HG03045 (cell line): ENCODE measurements at regions not wholly inside any gene's neighbourhood (a gene's known extent, or its start where the extent isn't known, plus 50 kb on each side); places are given as distances from the start of the nearest gene placed in this dataset.
A peak's percentile ranks its signal among the peaks of the same experiment; 100 is the strongest.

Experiments
- ATAC-seq: cut with Tn5 transposase; IDR thresholded peaks from one replicate; pipeline ENCODE4 v1.9.1; 2021; ENCODE audit warnings: mild to moderate bottlenecking, moderate library complexity; ENCODE audit not compliant: unreplicated experiment

DNA sequence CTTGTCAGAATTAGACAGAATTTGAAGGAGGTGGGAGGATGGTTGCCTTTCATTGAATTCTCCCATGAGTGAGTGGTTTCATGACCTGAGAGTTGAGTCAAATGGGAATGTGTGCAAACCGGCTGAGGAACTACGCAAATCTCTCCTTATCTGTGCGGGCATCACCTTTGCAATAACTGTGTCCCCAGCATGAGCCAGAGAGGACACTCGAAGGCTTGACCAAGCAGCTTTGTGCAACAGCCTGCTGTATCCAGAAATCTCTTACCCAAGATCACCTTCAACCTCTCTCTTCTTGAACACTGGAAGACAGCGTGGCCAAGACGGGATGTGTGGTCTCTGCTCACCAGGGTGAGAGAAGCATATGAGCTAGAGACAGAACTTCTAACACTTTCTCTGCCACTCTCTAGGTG, 93.8 kb upstream of the IKZF1 start:
- ATAC-seq = no peak

DNA sequence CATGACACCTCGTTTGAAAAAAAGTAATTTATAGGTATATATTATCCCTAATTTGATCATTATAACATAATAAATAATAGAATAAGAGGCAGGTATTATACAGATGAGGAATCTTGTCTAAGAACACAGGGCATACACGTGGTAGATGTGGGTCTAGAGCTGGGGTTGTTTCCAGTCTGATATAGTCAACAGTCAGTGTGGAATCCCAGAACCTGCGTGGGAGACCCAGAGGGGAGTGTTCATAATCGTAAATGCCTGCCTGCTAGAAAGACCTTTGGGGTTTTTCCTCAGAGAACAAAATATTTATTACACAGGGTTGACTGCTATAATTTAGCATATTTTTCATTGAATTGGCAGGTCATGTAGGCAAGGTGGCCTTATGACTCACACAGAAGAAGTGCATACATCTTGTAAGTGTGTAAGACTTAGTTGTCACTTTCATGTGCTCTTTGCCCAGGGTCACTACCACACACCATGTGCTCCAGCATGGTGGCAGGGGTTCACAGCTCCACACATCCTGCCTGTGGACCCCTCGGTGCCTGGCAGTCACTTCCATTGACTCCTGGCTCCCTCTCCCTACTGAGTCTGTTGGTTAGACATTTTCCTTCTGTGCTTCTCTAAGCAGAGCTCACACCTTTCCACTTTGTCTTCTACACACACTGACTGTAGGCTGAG, 94.9 kb upstream of the IKZF1 start:
- no peak for ATAC-seq

GRCh38 chr7:50208378-50208982, 96.0 kb upstream of the IKZF1 start:
- ATAC-seq = no peak

DNA sequence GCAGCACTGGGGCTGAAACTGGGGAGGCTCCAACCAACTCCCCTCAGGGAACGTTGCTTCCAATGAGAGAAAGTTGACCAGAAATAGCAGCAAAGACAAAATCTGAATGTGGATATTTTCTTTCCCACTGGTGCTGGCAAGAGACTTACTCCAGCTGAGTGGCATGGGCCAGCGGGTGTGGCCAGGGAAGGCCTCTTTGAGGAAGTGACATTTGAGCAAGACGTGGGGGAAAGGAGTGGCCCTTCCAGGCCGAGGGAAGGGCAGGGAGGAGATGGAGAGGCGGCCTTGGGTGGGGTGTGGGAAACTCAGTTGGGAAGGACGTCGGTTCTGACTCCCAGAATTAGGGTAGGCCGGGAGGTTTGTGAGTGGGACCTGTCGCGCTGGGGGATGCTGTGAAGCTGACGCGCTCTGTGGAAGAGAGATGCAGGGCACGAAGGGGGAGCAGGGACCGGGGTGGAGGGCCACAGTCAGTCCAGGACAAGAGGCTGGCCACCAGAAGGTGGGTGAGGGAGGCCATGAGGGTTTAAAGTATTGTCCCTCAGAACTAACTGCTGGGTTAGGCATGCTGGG, 96.7 kb upstream of the IKZF1 start:
- ATAC-seq = no peak

DNA sequence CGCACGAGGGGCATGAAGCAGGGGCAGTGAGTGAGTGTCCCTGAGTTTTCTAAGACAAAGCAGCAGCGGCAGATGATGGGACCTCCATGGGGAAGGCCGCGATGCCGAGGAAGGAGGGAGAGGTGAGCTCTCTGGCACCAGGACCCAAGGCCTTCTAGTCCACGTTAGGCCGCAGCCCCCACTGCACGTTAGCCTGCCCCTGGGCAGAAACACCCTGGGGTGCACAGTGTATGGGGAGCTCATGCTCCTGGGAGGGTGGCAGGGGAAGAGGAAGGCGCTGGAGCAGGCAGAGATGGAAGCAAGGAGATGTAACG, 97.3 kb upstream of the IKZF1 start:
- ATAC-seq = no peak

GRCh38 chr7:50206453-50207250, 97.9 kb upstream of the IKZF1 start:
- ATAC-seq = no peak

GRCh38 chr7:50205011-50205410, 99.5 kb upstream of the IKZF1 start:
- ATAC-seq = no peak

- ATAC-seq = no peak
Observed at GRCh38 chr7:50204581-50204980, 99.9 kb upstream of the IKZF1 start.

DNA sequence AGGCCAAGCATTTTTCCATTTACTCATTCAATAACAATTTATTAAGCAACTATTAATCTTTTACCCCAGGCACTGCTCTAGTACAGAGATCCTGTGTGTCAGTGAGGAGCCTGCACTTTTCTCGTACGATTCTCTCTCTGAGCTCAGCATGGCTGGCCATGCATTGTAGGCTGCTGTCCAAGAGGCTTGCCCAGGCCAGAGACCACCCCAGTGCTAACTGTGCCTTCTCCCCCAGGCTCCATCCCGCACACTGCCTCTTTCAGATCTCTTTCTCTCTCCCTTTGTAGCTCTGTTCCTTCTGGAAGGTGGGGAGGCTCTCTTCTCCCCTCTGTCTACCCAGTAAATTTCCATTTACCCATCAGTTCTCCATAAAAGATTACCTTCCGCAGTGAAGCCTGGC, 101.0 kb upstream of the IKZF1 start:
- ATAC-seq = no peak

GRCh38 chr7:50202052-50202555, 102.4 kb upstream of the IKZF1 start:
- ATAC-seq = no peak

- no peak for ATAC-seq
Observed at GRCh38 chr7:50199824-50200223, 104.7 kb upstream of the IKZF1 start.

GRCh38 chr7:50197549-50197948, 104.5 kb upstream of the ZPBP start:
- ATAC-seq = peak; percentile 92

DNA sequence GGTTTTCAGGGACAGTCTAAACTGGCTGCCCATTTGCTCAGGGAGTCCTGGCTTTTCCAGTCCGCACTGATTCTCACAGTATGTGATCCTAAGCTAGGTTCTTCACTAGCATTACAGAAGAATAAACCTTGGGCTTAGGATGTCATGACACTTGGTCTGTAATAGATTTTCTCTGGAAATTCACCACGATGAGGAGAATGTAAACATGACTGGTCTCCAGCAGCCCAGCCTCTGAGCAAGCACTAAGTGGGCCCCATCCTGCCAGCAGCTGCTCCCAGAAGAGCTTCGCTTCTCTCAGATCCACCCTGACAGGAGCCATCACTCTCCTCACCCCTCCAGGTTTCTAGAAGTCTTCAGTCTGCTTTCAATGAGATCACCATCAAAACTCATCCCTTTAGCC, 103.7 kb upstream of the ZPBP start:
- ATAC-seq = no peak

GRCh38 chr7:50190776-50191175, 97.7 kb upstream of the ZPBP start:
- ATAC-seq = no peak

- no peak for ATAC-seq
Observed at GRCh38 chr7:50189371-50189770, 96.3 kb upstream of the ZPBP start.

DNA sequence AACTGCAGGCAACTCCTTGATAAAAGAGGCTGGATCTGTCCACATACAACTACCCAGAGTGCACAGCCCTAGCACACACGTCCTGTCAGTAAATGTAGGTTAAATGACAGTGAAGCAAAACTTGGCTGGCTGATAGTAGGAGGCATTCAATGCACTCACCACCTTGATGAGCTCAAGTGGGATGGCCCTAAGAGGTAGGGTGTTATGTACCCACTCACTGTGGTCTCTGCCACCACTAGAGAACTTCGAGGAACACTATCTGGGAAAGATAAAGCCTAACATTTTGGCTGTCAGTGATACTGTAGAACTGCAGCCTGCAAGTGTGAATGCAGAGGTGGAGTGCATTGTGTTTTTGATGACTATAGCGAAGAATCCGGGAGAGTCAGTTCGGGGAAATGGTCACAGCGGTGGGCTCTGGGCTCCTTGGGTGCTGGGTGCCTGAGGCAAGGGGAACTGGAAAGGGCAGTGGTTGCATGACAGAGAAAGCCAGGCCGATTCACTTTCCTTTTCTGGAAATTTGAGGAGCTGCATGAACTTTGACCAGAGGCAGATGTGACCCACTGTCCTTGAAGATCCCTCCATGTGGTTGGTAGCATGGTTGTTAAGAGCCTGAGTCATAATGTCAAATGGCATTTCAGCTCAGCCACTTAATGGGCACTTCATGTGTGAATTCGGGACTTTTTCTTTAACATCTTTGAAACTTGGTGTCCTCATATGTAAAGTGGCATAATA, 93.1 kb upstream of the ZPBP start:
- no peak for ATAC-seq

GRCh38 chr7:50185208-50185607, 92.2 kb upstream of the ZPBP start:
- ATAC-seq = no peak

DNA sequence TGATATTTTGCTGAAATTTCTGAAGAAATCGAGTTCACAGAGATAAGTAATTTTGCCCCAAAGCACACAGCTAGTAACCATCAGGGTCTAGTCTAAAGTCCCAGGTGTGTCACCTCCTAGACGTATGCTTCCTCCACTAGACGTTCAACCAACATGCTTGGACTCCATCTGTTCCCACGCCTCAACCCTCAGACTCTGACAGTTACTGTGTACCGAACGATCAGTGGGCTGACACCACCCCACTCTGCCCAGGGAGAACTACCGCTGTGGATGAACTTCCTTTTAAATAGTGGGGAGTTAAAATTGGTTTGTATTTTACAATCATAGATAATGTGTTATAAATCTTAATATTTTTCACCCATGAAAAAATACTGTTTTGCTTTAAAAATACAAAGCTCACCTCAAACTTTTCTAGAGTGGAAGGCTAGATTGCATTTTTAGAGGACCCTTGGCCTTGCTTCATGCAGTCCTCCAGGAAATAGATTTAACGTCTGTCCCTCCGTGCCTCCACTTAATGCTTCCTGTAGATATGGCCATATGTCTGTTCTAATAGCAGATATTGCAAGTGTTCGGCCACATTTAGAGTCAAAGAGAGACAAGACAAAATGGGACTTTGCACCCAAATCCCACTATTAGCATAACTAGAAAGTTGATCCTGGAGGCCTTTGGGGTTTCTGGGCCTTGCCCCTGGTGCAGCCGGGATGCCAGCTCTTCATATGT, 91.4 kb upstream of the ZPBP start:
- ATAC-seq = no peak

DNA sequence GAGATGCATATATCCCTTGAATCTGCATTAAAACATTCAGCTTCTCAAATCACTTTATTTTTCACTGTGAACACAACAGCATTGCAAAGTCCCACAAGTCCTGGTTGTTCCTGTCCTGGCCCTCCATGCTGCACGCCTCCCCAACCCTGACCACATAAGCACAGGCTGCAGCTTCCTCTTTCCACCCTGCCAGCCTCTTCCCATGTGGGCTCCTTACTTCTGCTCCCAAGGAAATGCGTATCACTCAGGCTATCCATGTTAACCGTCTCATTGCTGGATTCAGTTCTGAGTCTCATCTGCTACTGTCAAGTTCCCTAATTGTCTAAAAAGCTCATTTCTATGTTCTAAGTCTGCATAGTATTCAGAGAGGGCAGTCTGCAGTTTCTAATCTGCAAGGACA, 89.7 kb upstream of the ZPBP start:
- no peak for ATAC-seq

GRCh38 chr7:50181081-50181480, 88.0 kb upstream of the ZPBP start:
- no peak for ATAC-seq
